GM10248 (cell line): ENCODE measurements at regions not wholly inside any gene's neighbourhood (a gene's known extent, or its start where the extent isn't known, plus 50 kb on each side); places are given as distances from the start of the nearest gene placed in this dataset.

Source experiments
- CTCF ChIA-PET: fragments of 300-600 bp; sonication (Branson Sonifier 250); formaldehyde crosslinking; extraction: SDS; loops from one replicate; lab custom pipeline; 2021; ENCODE audit warnings: antibody characterized with exemption; lab: Yijun Ruan, JAX
- POLR2A ChIA-PET: fragments of 350-650 bp; sonication (Branson Sonifier 250); formaldehyde crosslinking; extraction: SDS; loops from one replicate; lab custom pipeline; 2020; ENCODE audit warnings: antibody characterized with exemption; lab: Yijun Ruan, JAX
- DNase-seq: peaks from one replicate; pipeline ENCODE4 v3.0.0; 2012; ENCODE audit errors: extremely low spot score
- TF ChIP-seq, protein P1 (sequence below): IDR thresholded peaks from 2 replicates; pipeline ENCODE4 v1.5.1; 2012; ENCODE audit warnings: mild to moderate bottlenecking, low read depth; ENCODE audit errors: extremely low read depth, missing control alignments, control extremely low read depth

- ChIA-PET POLR2A (no interaction called here), CTCF (no interaction called here)
- no peak for DNase-seq
- TF ChIP-seq, protein P1, sequence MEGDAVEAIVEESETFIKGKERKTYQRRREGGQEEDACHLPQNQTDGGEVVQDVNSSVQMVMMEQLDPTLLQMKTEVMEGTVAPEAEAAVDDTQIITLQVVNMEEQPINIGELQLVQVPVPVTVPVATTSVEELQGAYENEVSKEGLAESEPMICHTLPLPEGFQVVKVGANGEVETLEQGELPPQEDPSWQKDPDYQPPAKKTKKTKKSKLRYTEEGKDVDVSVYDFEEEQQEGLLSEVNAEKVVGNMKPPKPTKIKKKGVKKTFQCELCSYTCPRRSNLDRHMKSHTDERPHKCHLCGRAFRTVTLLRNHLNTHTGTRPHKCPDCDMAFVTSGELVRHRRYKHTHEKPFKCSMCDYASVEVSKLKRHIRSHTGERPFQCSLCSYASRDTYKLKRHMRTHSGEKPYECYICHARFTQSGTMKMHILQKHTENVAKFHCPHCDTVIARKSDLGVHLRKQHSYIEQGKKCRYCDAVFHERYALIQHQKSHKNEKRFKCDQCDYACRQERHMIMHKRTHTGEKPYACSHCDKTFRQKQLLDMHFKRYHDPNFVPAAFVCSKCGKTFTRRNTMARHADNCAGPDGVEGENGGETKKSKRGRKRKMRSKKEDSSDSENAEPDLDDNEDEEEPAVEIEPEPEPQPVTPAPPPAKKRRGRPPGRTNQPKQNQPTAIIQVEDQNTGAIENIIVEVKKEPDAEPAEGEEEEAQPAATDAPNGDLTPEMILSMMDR, result no peak
These were observed 412.6 kb upstream of the SOX5 start for GRCh38 chr12:24361877-24362580.

GRCh38 chr12:24360907-24361306, 411.4 kb upstream of the SOX5 start:
- no peak for DNase-seq
- CTCF ChIA-PET, result interaction anchor here (1.3 to 2.4 kb wide), 3 partner anchors 8 to 15 kb away, joined by 3 to 6 read pairs (median 4); no protein-coding TSS in a partner anchor
- TF ChIP-seq, protein P1, result no peak
- POLR2A ChIA-PET, result no interaction called here

DNA sequence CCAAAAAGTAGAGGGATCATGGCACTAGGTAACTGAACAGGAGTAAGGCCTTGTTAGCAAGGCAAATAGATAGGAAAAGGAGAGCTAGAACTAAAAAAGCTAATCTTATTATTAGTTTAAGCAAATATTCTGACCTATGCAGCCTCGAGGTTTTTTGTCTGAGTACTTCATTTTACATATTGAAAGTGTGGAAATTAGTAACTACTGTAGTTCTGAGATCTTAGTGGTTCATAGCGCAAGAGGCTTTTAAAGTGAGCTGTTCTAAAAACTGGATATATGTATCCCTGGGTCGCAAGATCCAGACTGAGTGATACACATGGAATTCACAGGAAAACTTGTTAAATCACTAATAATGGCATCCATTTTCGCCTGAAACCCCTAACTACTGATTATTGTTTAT, 411.0 kb upstream of the SOX5 start:
- ChIA-PET CTCF (interaction anchor here (1.3 to 2.4 kb wide), 3 partner anchors 9 to 16 kb away, joined by 3 to 6 read pairs (median 4); no protein-coding TSS in a partner anchor), POLR2A (no interaction called here)
- DNase-seq, result no peak
- TF ChIP-seq, protein P1, result no peak

- ChIA-PET POLR2A (no interaction called here), CTCF (interaction anchor here (1.3 to 2.4 kb wide), 3 partner anchors 9 to 16 kb away, joined by 3 to 6 read pairs (median 4); no protein-coding TSS in a partner anchor)
- TF ChIP-seq, protein P1, result no peak
- no peak for DNase-seq
These were observed 410.6 kb upstream of the SOX5 start for GRCh38 chr12:24360057-24360456.

- ChIA-PET CTCF (interaction anchor here (1.3 to 2.4 kb wide), 2 partner anchors 11 to 17 kb away, joined by 3 to 6 read pairs; no protein-coding TSS in a partner anchor), POLR2A (no interaction called here)
- TF ChIP-seq, protein P1, result no peak
- DNase-seq, result no peak
These were observed 409.9 kb upstream of the SOX5 start for GRCh38 chr12:24359418-24359817.

DNA sequence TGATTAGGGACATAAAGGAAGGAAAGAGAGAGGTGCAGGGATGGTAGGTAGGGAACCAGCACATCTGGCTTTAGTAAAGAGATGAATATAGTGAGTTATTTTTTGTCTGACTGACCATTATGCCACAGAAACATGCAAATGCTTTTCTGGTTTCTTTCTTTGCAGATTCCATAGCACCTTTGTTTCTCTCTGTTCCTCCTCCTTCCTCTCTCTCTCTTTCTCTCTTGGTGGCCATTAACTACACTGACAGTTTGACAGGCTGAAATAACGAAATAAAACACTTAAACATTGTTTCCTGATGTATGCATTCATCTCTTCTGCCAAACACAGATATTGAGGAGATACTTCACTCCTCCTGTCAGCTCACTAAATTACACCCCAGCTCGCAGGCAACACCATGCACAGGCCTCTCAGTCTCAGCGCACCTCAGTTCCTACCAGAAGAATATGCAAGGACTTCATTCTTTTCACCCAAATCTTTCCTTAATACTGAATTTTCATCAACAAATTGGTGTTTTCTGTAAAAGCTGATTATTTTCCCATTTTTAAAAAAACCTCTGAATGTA, 406.9 kb upstream of the SOX5 start:
- ChIA-PET POLR2A (no interaction called here), CTCF (no interaction called here)
- TF ChIP-seq, protein P1, result no peak
- DNase-seq, result no peak
